ENCODE measurements at regions not wholly inside any gene's neighbourhood (a gene's known extent, or its start where the extent isn't known, plus 50 kb on each side); places are given as distances from the start of the nearest gene placed in this dataset.
"Not testable (repeated sequence)": the region's sequence is repeated elsewhere in the genome, so short reads cannot be mapped to it uniquely, and the experiment has no call there.

GRCh38 chr1:244325056-244325758 lies 126.5 kb downstream of the ADSS2 start:
- no peak for TF ChIP-seq CTCF (IDR thresholded peaks at IDR 0.05)
- Histone ChIP-seq H3K27ac (peak overlapping the region in 1 of 2 donors; percentile 36), H3K4me3 (no peak overlapping the region)
- DNase-seq (ENCODE audit: low spot score), result peak; percentile 29

GRCh38 chr1:244326757-244327156 lies 125.0 kb downstream of the ADSS2 start:
- Histone ChIP-seq H3K27ac (no peak overlapping the region), H3K4me3 (no peak overlapping the region)
- no peak for TF ChIP-seq CTCF (IDR thresholded peaks at IDR 0.05)
- DNase-seq (ENCODE audit: low spot score), result peak; percentile 5

GRCh38 chr1:244327533-244327932 lies 124.2 kb downstream of the ADSS2 start:
- DNase-seq (ENCODE audit: low spot score), result no peak
- H3K27ac ChIP-seq, result no peak overlapping the region
- no peak overlapping the region for H3K4me3 ChIP-seq
- TF ChIP-seq CTCF (IDR thresholded peaks at IDR 0.05), result no peak

- no peak overlapping the region for H3K27ac ChIP-seq
- DNase-seq (ENCODE audit: low spot score), result no peak
- no peak for TF ChIP-seq CTCF (IDR thresholded peaks at IDR 0.05)
- no peak overlapping the region for H3K4me3 ChIP-seq
Measured at GRCh38 chr1:244328476-244328875, 123.2 kb downstream of the ADSS2 start.

GRCh38 chr1:244329591-244330317 lies 122.0 kb downstream of the ADSS2 start:
- Histone ChIP-seq H3K4me3 (no peak overlapping the region), H3K27ac (no peak overlapping the region)
- no peak for DNase-seq (ENCODE audit: low spot score)
- TF ChIP-seq CTCF (IDR thresholded peaks at IDR 0.05), result no peak

GRCh38 chr1:244330318-244330625 lies 121.4 kb downstream of the ADSS2 start:
- Histone ChIP-seq H3K4me3 (no peak overlapping the region), H3K27ac (no peak overlapping the region)
- TF ChIP-seq CTCF (IDR thresholded peaks at IDR 0.05), result no peak
- DNase-seq (ENCODE audit: low spot score), result peak; percentile 4

- not testable (repeated sequence) for H3K27ac ChIP-seq; DNase-seq (ENCODE audit: low spot score); H3K4me3 ChIP-seq
Measured at GRCh38 chr1:244332761-244333160, 118.9 kb downstream of the ADSS2 start.

- DNase-seq (ENCODE audit: low spot score); H3K27ac ChIP-seq; H3K4me3 ChIP-seq: not testable (repeated sequence)
Measured at GRCh38 chr1:244334315-244334714, 117.4 kb downstream of the ADSS2 start.

- not testable (repeated sequence) for H3K4me3 ChIP-seq; H3K27ac ChIP-seq; DNase-seq (ENCODE audit: low spot score)
Measured at GRCh38 chr1:244334842-244335241, 116.9 kb downstream of the ADSS2 start.

All from coronary artery (tissue), 2 donors.